ENCODE measurements at regions not wholly inside any gene's neighbourhood (a gene's known extent, or its start where the extent isn't known, plus 50 kb on each side); places are given as distances from the start of the nearest gene placed in this dataset.

- POLR2A ChIA-PET (ENCODE audit: unreplicated experiment), result no interaction called here
- Histone ChIP-seq H4K20me1 (ENCODE audit: insufficient read depth, low read length) (no peaks in the 10 kb centered on the region), H4K5ac (ENCODE audit: low read depth, low read length) (no peak overlapping the region), H3K23ac (ENCODE audit: low read depth, low read length) (no peak overlapping the region), H3K9me1 (ENCODE audit: insufficient read depth, low read length) (no peaks in the 10 kb centered on the region), H2AFZ (replicated peaks; ENCODE audit: low read length, poor library complexity) (no peak overlapping the region), H2BK120ac (ENCODE audit: low read depth, low read length) (no peak overlapping the region), H4K91ac (ENCODE audit: insufficient read depth, low read depth, low read length) (no peak overlapping the region), H2BK5ac (ENCODE audit: low read depth, low read length, poor library complexity, severe bottlenecking) (no peak overlapping the region), H3K18ac (ENCODE audit: low read depth, low read length) (no peak overlapping the region), H3K4me1 (ENCODE audit: control insufficient read depth, insufficient read depth, low read length) (no peaks in the 10 kb centered on the region), H3K9me3 (ENCODE audit: control insufficient read depth, insufficient read depth, low read length) (no peaks in the 10 kb centered on the region), H3K56ac (ENCODE audit: extremely low read depth, insufficient read depth, low read length) (no peak overlapping the region), H3K9ac (ENCODE audit: low read depth, low read length) (no peak overlapping the region), H3K36me3 (ENCODE audit: control insufficient read depth, insufficient read depth, low read length) (no peaks in the 10 kb centered on the region), H3K79me1 (ENCODE audit: low read depth in 1 of 2, low read length in 2 of 2) (no peaks in the 10 kb centered on the region), H2AK5ac (ENCODE audit: low read depth, low read length) (no peak overlapping the region), H3K14ac (replicated peaks; ENCODE audit: low read depth, low read length) (no peak overlapping the region), H2BK15ac (ENCODE audit: low read depth, low read length) (no peak overlapping the region), H3K4me3 (ENCODE audit: insufficient read depth, low read depth, low read length) (no peak overlapping the region), H3K27me3 (ENCODE audit: control insufficient read depth, insufficient read depth, low read length) (no peaks in the 10 kb centered on the region), H3K27ac (ENCODE audit: insufficient read depth, low read length) (no peak overlapping the region), H4K8ac (ENCODE audit: low read depth in 2 of 2, low read length in 2 of 2) (no peak overlapping the region), H3K4ac (ENCODE audit: low read depth, low read length) (no peak overlapping the region), H2AK9ac (replicated peaks; ENCODE audit: low read depth, low read length, poor library complexity) (no peak overlapping the region), H3K4me2 (ENCODE audit: low read depth, low read length) (no peak overlapping the region), H2BK20ac (ENCODE audit: low read depth, low read length) (no peak overlapping the region)
- in situ Hi-C loops (cut with MboI; ENCODE audit: low sequenced_read_pairs) (no loop called here), intact Hi-C loops (cut with micrococcal nuclease) (no loop called here), dilution Hi-C loops (cut with HindIII; ENCODE audit: low sequenced_read_pairs, unreplicated experiment) (no loop called here)
- DNase-seq, result no peak
- ATAC-seq (ENCODE audit: low read depth), result no peak
- TF ChIP-seq RFX5 (IDR thresholded peaks at IDR 0.05; ENCODE audit: low read depth, low read length), result no peak
- no peak for TF ChIP-seq USF2 (IDR thresholded peaks at IDR 0.05; ENCODE audit: low read depth, low read length)
- no peak for TF ChIP-seq CTCF (conservative IDR thresholded peaks at IDR 0.05; ENCODE audit: low read depth, low read length)
- no peak for TF ChIP-seq ELK1 (IDR thresholded peaks at IDR 0.05; ENCODE audit: borderline replicate concordance, low read depth, low read length)
- TF ChIP-seq CHD1 (IDR thresholded peaks at IDR 0.05; ENCODE audit: low read depth, low read length), result no peak
- no peak for TF ChIP-seq MAZ (IDR thresholded peaks at IDR 0.05; ENCODE audit: borderline replicate concordance, low read depth, low read length)
- TF ChIP-seq RCOR1 (IDR thresholded peaks at IDR 0.05; ENCODE audit: insufficient replicate concordance, low read length), result no peak
- TF ChIP-seq BHLHE40 (IDR thresholded peaks at IDR 0.05; ENCODE audit: low read depth, low read length), result no peak
- CTCF ChIA-PET, result no interaction called here
- no TSS peak for BruUV-seq (replicated peaks)
- whole genome bisulfite sequencing, 2 experiments (ENCODE audit: extremely low coverage in 2 of 2, insufficient read length in 1 of 2), result 63% methylated on average over 2 of the region's 3 CpGs; no CpG with 5 or more reads in 1 of the 2 experiments
These were observed 459.1 kb downstream of the CDH2 start for GRCh38 chr18:27717816-27718215.
